IMR-90 (cell line): ENCODE measurements at regions not wholly inside any gene's neighbourhood (a gene's known extent, or its start where the extent isn't known, plus 50 kb on each side); places are given as distances from the start of the nearest gene placed in this dataset.

Source experiments
- ATAC-seq: fragments of 200-7000 bp; cut with Tn5 transposase; 2 replicates; pipeline ENCODE4 v1.9.1; 2020; ENCODE audit warnings: low read depth, mild to moderate bottlenecking, moderate library complexity
- BruUV-seq: library from RNA; stranded (reverse); fragments of 400-500 nt; replicated peaks from 2 replicates; lab custom pipeline; 2021; lab: Mats Ljungman, UMichigan
- CTCF ChIA-PET: fragments of 300-600 bp; formaldehyde crosslinking; extraction: SDS; loops from one replicate; lab custom pipeline; 2021; ENCODE audit warnings: antibody characterized with exemption; lab: Yijun Ruan, JAX
- POLR2A ChIA-PET: fragments of 300-600 bp; sonication (Branson Sonifier 250); formaldehyde crosslinking; loops from one replicate; lab custom pipeline; 2022; ENCODE audit warnings: antibody characterized with exemption; ENCODE audit not compliant: unreplicated experiment; lab: Charles Lee
- DNase-seq: peaks from one replicate; pipeline ENCODE4 v3.0.0; 2013
- H2AFZ ChIP-seq: replicated peaks from 2 replicates; pipeline ENCODE3; 2013; ENCODE audit warnings: low read length, mild to moderate bottlenecking; ENCODE audit not compliant: poor library complexity
- H2AK5ac ChIP-seq: 2 replicates; pipeline ENCODE4 v1.6.1; 2013; ENCODE audit warnings: low read depth, low read length, inconsistent platforms
- H2AK9ac ChIP-seq: replicated peaks from 2 replicates; pipeline ENCODE3; 2013; ENCODE audit warnings: mild to moderate bottlenecking, low read depth, low read length, moderate library complexity; ENCODE audit not compliant: poor library complexity
- H2BK120ac ChIP-seq: 2 replicates; pipeline ENCODE4 v1.6.1; 2013; ENCODE audit warnings: low read depth, low read length, inconsistent platforms
- H2BK15ac ChIP-seq: 3 replicates; pipeline ENCODE4 v1.6.1; 2013; ENCODE audit warnings: low read depth, low read length, inconsistent platforms
- H2BK20ac ChIP-seq: 2 replicates; pipeline ENCODE4 v1.6.1; 2013; ENCODE audit warnings: low read depth, mild to moderate bottlenecking, inconsistent platforms, low read length, moderate library complexity
- H2BK5ac ChIP-seq: 2 replicates; pipeline ENCODE4 v1.6.1; 2013; ENCODE audit warnings: mild to moderate bottlenecking, low read depth, low read length, inconsistent platforms; ENCODE audit not compliant: poor library complexity, severe bottlenecking
- H3K14ac ChIP-seq: replicated peaks from 2 replicates; pipeline ENCODE4 v1.6.1; 2013; ENCODE audit warnings: low read depth, low read length, inconsistent platforms
- H3K18ac ChIP-seq: 2 replicates; pipeline ENCODE4 v1.6.1; 2013; ENCODE audit warnings: low read depth, low read length, control low read depth
- H3K23ac ChIP-seq: 2 replicates; pipeline ENCODE4 v1.6.1; 2013; ENCODE audit warnings: low read depth, low read length, inconsistent platforms
- H3K27ac ChIP-seq: 2 replicates; pipeline ENCODE4 v1.5.1; 2013; ENCODE audit warnings: mild to moderate bottlenecking, control low read depth, low read length; ENCODE audit not compliant: insufficient read depth
- H3K27me3 ChIP-seq: 2 replicates; pipeline ENCODE4 v1.6.1; 2013; ENCODE audit warnings: low read length; ENCODE audit not compliant: control insufficient read depth, insufficient read depth
- H3K36me3 ChIP-seq: 2 replicates; pipeline ENCODE4 v1.6.1; 2013; ENCODE audit warnings: low read length, mixed read lengths; ENCODE audit not compliant: control insufficient read depth, insufficient read depth
- H3K4ac ChIP-seq: 2 replicates; pipeline ENCODE4 v1.6.1; 2013; ENCODE audit warnings: low read depth, low read length, inconsistent platforms
- H3K4me1 ChIP-seq: 2 replicates; pipeline ENCODE4 v1.6.1; 2013; ENCODE audit warnings: low read length, mixed read lengths; ENCODE audit not compliant: control insufficient read depth, insufficient read depth
- H3K4me2 ChIP-seq: 2 replicates; pipeline ENCODE4 v1.6.1; 2013; ENCODE audit warnings: low read depth, mild to moderate bottlenecking, control low read depth, low read length, moderate library complexity
- H3K4me3 ChIP-seq: 2 replicates; pipeline ENCODE4 v1.5.1; 2013; ENCODE audit warnings: low read depth, mild to moderate bottlenecking, control low read depth, low read length, moderate library complexity; ENCODE audit not compliant: insufficient read depth
- H3K56ac ChIP-seq: 2 replicates; pipeline ENCODE4 v1.6.1; 2013; ENCODE audit warnings: low read length, inconsistent platforms; ENCODE audit not compliant: insufficient read depth; ENCODE audit errors: extremely low read depth
- H3K79me1 ChIP-seq, 2 experiments: 2 replicates each; pipeline ENCODE4 v1.6.1; 2013; ENCODE audit warnings: low read length in 2 of 2, inconsistent platforms in 1 of 2, low read depth in 1 of 2
- H3K9ac ChIP-seq: 2 replicates; pipeline ENCODE4 v1.6.1; 2013; ENCODE audit warnings: low read depth, low read length, control low read depth
- H3K9me1 ChIP-seq: 2 replicates; pipeline ENCODE4 v1.6.1; 2013; ENCODE audit warnings: low read length, inconsistent platforms; ENCODE audit not compliant: insufficient read depth
- H3K9me3 ChIP-seq: 2 replicates; pipeline ENCODE4 v1.6.1; 2013; ENCODE audit warnings: low read length; ENCODE audit not compliant: control insufficient read depth, insufficient read depth
- H4K20me1 ChIP-seq: 2 replicates; pipeline ENCODE4 v1.6.1; 2013; ENCODE audit warnings: low read length, inconsistent platforms; ENCODE audit not compliant: insufficient read depth
- H4K5ac ChIP-seq: 2 replicates; pipeline ENCODE4 v1.6.1; 2013; ENCODE audit warnings: mild to moderate bottlenecking, low read depth, low read length, control low read depth
- H4K8ac ChIP-seq, 2 experiments: 2 replicates each; pipeline ENCODE4 v1.6.1; 2013; ENCODE audit warnings: low read depth in 2 of 2, low read length in 2 of 2, control low read depth in 1 of 2, inconsistent platforms in 1 of 2
- H4K91ac ChIP-seq: 2 replicates; pipeline ENCODE4 v1.6.1; 2013; ENCODE audit warnings: low read depth, low read length, inconsistent platforms; ENCODE audit not compliant: insufficient read depth
- BHLHE40 ChIP-seq: fragments of 150-350 bp; IDR thresholded peaks from 2 replicates; pipeline ENCODE4 v1.6.1; 2016; ENCODE audit warnings: mild to moderate bottlenecking, low read depth, low read length
- MAFK ChIP-seq: IDR thresholded peaks from 2 replicates; pipeline ENCODE4 v1.6.1; 2012; ENCODE audit warnings: low read depth, low read length, improper control_type of control experiment
- MXI1 ChIP-seq: IDR thresholded peaks from 2 replicates; pipeline ENCODE4 v1.6.1; 2012; ENCODE audit warnings: low read depth, mild to moderate bottlenecking, low read length, moderate library complexity, borderline replicate concordance
- RFX5 ChIP-seq: IDR thresholded peaks from 2 replicates; pipeline ENCODE4 v1.8.0; 2012; ENCODE audit warnings: low read depth, mild to moderate bottlenecking, low read length, moderate library complexity
- WGBS, 2 experiments: methylation state at CpG; one replicate each; pipeline versions ENCODE4 v1.1.5 to v1.1.7; 2013; ENCODE audit warnings: missing lambda C conversion rate in 2 of 2; ENCODE audit not compliant: insufficient read length in 1 of 2; ENCODE audit errors: extremely low coverage in 2 of 2; 5-methylcytosine and 5-hydroxymethylcytosine counted together
- dilution Hi-C: fragments of 300-500 bp; cut with HindIII; formaldehyde crosslinking; loops from one replicate; pipeline ENCODE4 v1.14.3; 2018; ENCODE audit warnings: low sequenced_read_pairs; ENCODE audit not compliant: unreplicated experiment
- in situ Hi-C: fragments of 300-500 bp; cut with MboI; formaldehyde crosslinking; loops from 3 replicates; pipeline ENCODE4 v1.14.3; 2019; ENCODE audit warnings: low sequenced_read_pairs, inconsistent platforms, mixed read lengths
- intact Hi-C: fragments of 100-400 bp; cut with micrococcal nuclease; formaldehyde crosslinking; loops from 2 replicates; pipeline ENCODE4 v1.10.0; 2022

DNA sequence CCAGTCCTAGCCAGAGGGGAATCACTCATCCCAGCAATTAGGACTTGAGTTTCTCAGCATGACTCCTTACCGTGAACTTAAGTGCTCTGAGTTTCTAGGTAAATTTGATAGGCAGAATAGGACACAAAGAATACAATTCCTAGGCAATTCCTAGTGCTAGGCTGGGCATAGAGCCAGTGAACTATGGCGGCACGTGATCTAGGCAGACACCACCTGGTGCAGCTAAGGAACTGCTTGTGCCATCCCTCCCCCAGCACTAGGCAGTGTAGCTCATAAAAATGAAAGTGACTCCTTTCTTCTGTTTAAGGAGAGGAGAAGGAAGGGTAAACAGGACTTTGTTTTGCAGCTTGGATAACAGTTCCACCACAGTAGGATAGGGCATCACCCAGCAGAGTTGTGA lies 736.3 kb upstream of the PCDH7 start:
- no peak overlapping the region for H3K23ac ChIP-seq
- DNase-seq (no peak), ATAC-seq (no peak)
- dilution Hi-C loops: no loop called here
- no peak overlapping the region for H4K91ac ChIP-seq
- H4K5ac ChIP-seq: no peak overlapping the region
- BruUV-seq: no TSS peak
- no peaks in the 10 kb centered on the region for H3K9me1 ChIP-seq
- no peaks in the 10 kb centered on the region for H3K27me3 ChIP-seq
- H2BK15ac ChIP-seq: no peak overlapping the region
- no peak overlapping the region for H3K27ac ChIP-seq
- no peak overlapping the region for H3K4me3 ChIP-seq
- H3K36me3 ChIP-seq: no peaks in the 10 kb centered on the region
- H3K4ac ChIP-seq: no peak overlapping the region
- H3K14ac ChIP-seq: no peak overlapping the region
- no peak overlapping the region for H2BK120ac ChIP-seq
- no peak overlapping the region for H2AK9ac ChIP-seq
- H2BK5ac ChIP-seq: no peak overlapping the region
- H2AK5ac ChIP-seq: no peak overlapping the region
- H4K20me1 ChIP-seq: no peaks in the 10 kb centered on the region
- H3K4me2 ChIP-seq: no peak overlapping the region
- ChIA-PET CTCF (no interaction called here), POLR2A (no interaction called here)
- no peaks in the 10 kb centered on the region for H3K79me1 ChIP-seq
- intact Hi-C loops: no loop called here
- no peak overlapping the region for H3K18ac ChIP-seq
- no peak overlapping the region for H3K9ac ChIP-seq
- H3K56ac ChIP-seq: no peak overlapping the region
- WGBS, 2 experiments: no CpG with 5 or more reads among the region's 3 CpGs
- peaks cover 3% of the 10 kb centered on the region; the same call in 1 of the 2 replicates for H3K9me3 ChIP-seq
- TF ChIP-seq BHLHE40 (no peak), RFX5 (no peak), MAFK (no peak), MXI1 (no peak)
- in situ Hi-C loops: no loop called here
- H2BK20ac ChIP-seq: no peak overlapping the region
- no peak overlapping the region for H4K8ac ChIP-seq
- no peak overlapping the region for H2AFZ ChIP-seq
- no peaks in the 10 kb centered on the region for H3K4me1 ChIP-seq
